Cardiac muscle cell (in vitro differentiated cells and primary cell): ENCODE measurements at regions not wholly inside any gene's neighbourhood (a gene's known extent, or its start where the extent isn't known, plus 50 kb on each side); places are given as distances from the start of the nearest gene placed in this dataset.

Experiments
- DNase-seq, 2 donors: peaks; one replicate each; pipeline versions ENCODE4 v3.0.0 to v3.0.0-alpha.2; 2010 to 2017; ENCODE audit warnings: low read depth in 1 of 2, low spot score in 1 of 2
- H3K27ac ChIP-seq: fragments of 200-600 bp; sonication (generic); 2 replicates; pipeline ENCODE4 v1.5.1; 2016
- H3K27me3 ChIP-seq: fragments of 200-600 bp; sonication (generic); 2 replicates; pipeline ENCODE4 v1.6.0; 2016; ENCODE audit warnings: control low read depth
- H3K36me3 ChIP-seq: fragments of 200-600 bp; sonication (generic); 2 replicates; pipeline ENCODE4 v1.5.1; 2016; ENCODE audit warnings: control low read depth
- H3K4me1 ChIP-seq: fragments of 200-600 bp; sonication (generic); 2 replicates; pipeline ENCODE4 v1.8.1; 2017; ENCODE audit warnings: low read depth, mild to moderate bottlenecking, mixed run types
- H3K4me3 ChIP-seq: fragments of 200-600 bp; sonication (generic); 2 replicates; pipeline ENCODE4 v1.5.1; 2016; ENCODE audit warnings: mild to moderate bottlenecking
- H3K9me3 ChIP-seq: fragments of 200-600 bp; sonication (generic); 2 replicates; pipeline ENCODE4 v1.5.1; 2017; ENCODE audit warnings: low read depth, mild to moderate bottlenecking, control low read depth
- TF ChIP-seq, protein P1 (sequence below): IDR thresholded peaks from 2 replicates; pipeline ENCODE4 v1.5.1; 2012; ENCODE audit warnings: low read depth, mild to moderate bottlenecking, low read length

DNA sequence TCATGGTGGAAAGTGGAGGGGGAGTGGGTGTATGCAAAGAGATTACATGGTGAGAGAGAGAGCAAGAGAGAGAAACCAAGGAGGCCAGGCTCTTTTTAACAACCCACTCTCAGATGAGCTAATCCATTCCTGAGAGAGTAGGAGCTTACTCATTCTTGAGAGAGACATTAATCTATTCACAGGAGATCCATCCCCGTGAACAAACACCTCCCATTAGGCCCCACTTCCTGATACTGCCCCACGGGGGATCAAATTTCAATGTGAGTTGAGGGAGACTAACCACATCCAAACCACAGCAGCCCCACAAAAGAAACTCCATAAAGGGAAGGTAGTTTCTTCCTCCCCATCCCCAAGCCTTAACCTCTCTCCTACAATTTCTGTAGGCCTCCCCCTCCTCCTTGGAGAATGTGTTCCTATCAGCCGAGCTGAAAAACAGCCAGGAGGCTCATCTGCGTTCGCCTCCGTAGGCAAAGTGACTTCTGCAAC, 450.0 kb downstream of the NPIPA7 start:
- no peaks in the 10 kb centered on the region for H3K36me3 ChIP-seq
- H3K27me3 ChIP-seq = no peaks in the 10 kb centered on the region
- DNase-seq = no peak
- no peaks in the 10 kb centered on the region for H3K9me3 ChIP-seq
- peaks cover 4% of the 10 kb centered on the region for H3K4me1 ChIP-seq
- no peak overlapping the region for H3K4me3 ChIP-seq
- TF ChIP-seq, protein P1, sequence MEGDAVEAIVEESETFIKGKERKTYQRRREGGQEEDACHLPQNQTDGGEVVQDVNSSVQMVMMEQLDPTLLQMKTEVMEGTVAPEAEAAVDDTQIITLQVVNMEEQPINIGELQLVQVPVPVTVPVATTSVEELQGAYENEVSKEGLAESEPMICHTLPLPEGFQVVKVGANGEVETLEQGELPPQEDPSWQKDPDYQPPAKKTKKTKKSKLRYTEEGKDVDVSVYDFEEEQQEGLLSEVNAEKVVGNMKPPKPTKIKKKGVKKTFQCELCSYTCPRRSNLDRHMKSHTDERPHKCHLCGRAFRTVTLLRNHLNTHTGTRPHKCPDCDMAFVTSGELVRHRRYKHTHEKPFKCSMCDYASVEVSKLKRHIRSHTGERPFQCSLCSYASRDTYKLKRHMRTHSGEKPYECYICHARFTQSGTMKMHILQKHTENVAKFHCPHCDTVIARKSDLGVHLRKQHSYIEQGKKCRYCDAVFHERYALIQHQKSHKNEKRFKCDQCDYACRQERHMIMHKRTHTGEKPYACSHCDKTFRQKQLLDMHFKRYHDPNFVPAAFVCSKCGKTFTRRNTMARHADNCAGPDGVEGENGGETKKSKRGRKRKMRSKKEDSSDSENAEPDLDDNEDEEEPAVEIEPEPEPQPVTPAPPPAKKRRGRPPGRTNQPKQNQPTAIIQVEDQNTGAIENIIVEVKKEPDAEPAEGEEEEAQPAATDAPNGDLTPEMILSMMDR = no peak
- H3K27ac ChIP-seq = no peak overlapping the region

DNA sequence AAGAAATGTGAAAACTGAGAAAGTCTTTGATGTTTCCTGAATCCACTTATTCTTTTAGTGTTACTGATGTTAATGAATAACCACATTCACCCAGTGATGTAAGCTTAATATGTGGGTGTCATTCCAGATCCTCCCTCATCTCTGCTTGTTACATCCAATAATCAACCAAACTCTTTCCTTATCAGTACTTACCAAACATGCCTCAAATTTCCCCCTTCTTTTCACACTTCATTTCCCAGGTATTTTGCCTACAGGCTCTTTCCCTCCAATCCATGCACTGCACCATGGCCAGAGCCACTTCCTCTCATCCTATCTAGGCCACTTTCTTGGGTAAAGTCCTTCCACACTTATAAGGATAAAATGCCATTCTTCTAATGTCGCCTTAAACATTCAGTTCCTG, 451.5 kb downstream of the NPIPA7 start:
- DNase-seq = no peak
- Histone ChIP-seq H3K4me1 (peaks cover 4% of the 10 kb centered on the region), H3K9me3 (no peaks in the 10 kb centered on the region), H3K36me3 (no peaks in the 10 kb centered on the region), H3K4me3 (no peak overlapping the region), H3K27me3 (no peaks in the 10 kb centered on the region), H3K27ac (no peak overlapping the region)
- TF ChIP-seq, protein P1 = no peak

DNA sequence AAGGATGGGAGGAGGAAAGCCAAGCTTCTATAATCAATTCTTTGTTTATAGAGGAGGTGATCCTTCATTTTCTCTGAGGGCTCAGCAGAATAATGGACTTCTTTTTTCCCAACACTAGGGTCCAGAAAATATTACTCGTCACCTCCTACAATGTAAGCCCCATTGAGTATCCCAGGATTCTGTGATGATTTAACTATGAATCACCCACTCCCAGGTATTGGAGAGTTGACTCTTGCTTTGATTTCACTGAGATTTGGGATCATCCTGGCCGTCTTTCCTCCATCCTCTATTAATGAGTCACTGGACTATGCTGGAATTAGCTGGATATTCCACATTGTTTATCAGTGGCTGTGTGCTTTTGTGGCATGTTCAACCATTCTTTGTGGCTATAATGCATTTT, 452.0 kb downstream of the NPIPA7 start:
- no peaks in the 10 kb centered on the region for H3K27me3 ChIP-seq
- no peaks in the 10 kb centered on the region for H3K9me3 ChIP-seq
- no peak overlapping the region for H3K27ac ChIP-seq
- H3K4me1 ChIP-seq = peaks cover 4% of the 10 kb centered on the region
- H3K36me3 ChIP-seq = no peaks in the 10 kb centered on the region
- H3K4me3 ChIP-seq = no peak overlapping the region
- TF ChIP-seq, protein P1 = no peak
- no peak for DNase-seq

DNA sequence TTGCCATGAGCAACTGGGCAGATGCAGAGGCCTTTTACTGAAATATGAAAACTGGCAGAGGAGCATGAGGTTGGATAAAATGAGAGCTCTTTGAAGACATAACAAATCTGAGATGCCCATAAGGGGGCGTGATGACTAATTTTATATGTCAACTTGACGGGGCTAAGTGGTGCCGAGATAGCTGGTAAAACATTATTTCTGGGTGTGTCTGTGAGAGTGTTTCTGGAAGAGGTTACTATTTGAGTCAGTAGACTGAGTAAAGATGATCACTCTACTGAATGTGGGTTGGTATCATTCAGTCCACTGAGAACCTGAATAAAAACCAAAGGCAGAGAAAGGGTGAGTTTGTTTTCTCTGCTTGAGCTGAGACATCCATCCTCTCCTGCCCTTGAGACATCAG, 454.2 kb downstream of the NPIPA7 start:
- Histone ChIP-seq H3K9me3 (no peaks in the 10 kb centered on the region), H3K27ac (no peak overlapping the region), H3K36me3 (no peaks in the 10 kb centered on the region), H3K4me1 (peaks cover 4% of the 10 kb centered on the region), H3K27me3 (no peaks in the 10 kb centered on the region), H3K4me3 (no peak overlapping the region)
- TF ChIP-seq, protein P1 = no peak
- no peak for DNase-seq

DNA sequence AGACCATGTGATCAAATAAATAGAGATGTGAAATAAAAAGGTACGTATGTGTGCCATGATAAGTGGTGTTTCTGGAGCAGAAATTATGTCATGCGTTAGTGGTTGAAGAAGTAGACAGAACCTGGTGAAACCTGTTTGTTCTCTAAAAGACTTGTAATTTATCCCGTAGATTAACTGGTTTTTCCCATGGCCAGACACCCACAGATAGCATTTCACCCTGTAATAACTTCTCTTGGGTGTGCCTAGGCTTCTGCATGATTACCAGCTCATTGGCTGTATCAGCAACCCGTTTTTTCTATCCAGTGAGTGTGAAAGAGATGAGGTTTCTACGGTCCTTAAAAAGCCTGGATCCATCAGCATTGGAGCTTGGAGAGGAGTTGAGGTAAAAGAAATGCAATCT, 471.3 kb downstream of the NPIPA7 start:
- Histone ChIP-seq H3K27ac (no peak overlapping the region), H3K27me3 (no peaks in the 10 kb centered on the region), H3K4me1 (no peaks in the 10 kb centered on the region), H3K9me3 (no peaks in the 10 kb centered on the region), H3K36me3 (no peaks in the 10 kb centered on the region), H3K4me3 (no peak overlapping the region)
- TF ChIP-seq, protein P1 = no peak
- no peak for DNase-seq

DNA sequence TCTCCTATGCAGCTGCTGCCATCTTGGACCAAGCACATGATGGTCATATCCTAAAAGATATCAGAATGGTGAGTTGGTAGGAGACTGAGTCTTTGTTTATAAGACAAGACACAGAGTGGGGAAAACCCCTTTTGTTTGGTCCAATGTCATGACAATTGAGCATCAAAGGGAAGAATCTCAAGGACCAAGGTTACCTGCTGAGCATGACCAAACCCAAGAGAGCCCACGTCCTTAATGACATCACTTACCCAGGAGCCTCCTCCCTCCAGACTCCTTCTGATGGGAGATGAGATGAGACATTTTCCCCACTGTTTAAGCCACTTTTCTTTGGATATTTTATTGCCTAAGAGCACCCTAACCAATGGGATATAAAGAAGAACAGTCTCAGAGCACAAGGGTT, 478.1 kb downstream of the NPIPA7 start:
- H3K27me3 ChIP-seq = no peaks in the 10 kb centered on the region
- H3K27ac ChIP-seq = no peak overlapping the region
- DNase-seq = no peak
- H3K4me1 ChIP-seq = no peaks in the 10 kb centered on the region
- H3K4me3 ChIP-seq = no peak overlapping the region
- H3K9me3 ChIP-seq = no peaks in the 10 kb centered on the region
- H3K36me3 ChIP-seq = no peaks in the 10 kb centered on the region
- TF ChIP-seq, protein P1 = no peak
